ENCODE measurements at regions not wholly inside any gene's neighbourhood (a gene's known extent, or its start where the extent isn't known, plus 50 kb on each side); places are given as distances from the start of the nearest gene placed in this dataset.

DNA sequence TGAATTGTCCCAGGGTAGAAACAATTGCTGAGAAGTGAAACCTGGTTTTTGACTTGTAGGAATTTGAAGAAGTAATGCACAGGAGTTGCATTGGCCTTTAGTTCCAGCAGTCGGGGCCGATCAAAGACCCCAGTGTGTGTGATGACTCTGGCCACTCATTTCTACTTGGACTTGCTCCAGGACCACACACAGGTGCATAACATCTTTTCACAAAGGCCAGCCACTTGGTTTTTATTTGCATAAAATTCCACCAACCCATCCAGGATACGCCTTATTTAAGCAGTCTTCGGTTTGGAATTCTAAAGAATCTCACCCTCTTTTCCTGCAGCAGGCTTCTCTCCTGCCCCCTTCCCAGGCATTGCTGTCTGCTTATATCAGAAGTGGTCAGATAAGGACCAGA, 162.0 kb upstream of the HABP2 start:
- no peak for TF ChIP-seq CTCF (IDR thresholded peaks at IDR 0.05)
- no peak for TF ChIP-seq POLR2A (IDR thresholded peaks at IDR 0.05)
